BLaER1 (cell line): ENCODE measurements at regions not wholly inside any gene's neighbourhood (a gene's known extent, or its start where the extent isn't known, plus 50 kb on each side); places are given as distances from the start of the nearest gene placed in this dataset.
"Not testable (repeated sequence)": the region's sequence is repeated elsewhere in the genome, so short reads cannot be mapped to it uniquely, and the experiment has no call there.

Source experiments
- H3K27ac ChIP-seq: shearing (Covaris generic); formaldehyde crosslinking; 2 replicates; pipeline ENCODE4 v1.8.1; 2022
- H3K27me3 ChIP-seq: shearing (Covaris generic); formaldehyde crosslinking; 2 replicates; pipeline ENCODE4 v1.8.1; 2022
- H3K36me3 ChIP-seq: shearing (Covaris generic); formaldehyde crosslinking; 2 replicates; pipeline ENCODE4 v1.8.1; 2022
- H3K4me1 ChIP-seq: shearing (Covaris generic); formaldehyde crosslinking; 2 replicates; pipeline ENCODE4 v1.8.1; 2022
- H3K4me2 ChIP-seq: shearing (Covaris generic); formaldehyde crosslinking; 2 replicates; pipeline ENCODE4 v1.8.1; 2022
- H3K4me3 ChIP-seq: shearing (Covaris generic); formaldehyde crosslinking; 2 replicates; pipeline ENCODE4 v1.8.1; 2022
- H3K9ac ChIP-seq: shearing (Covaris generic); formaldehyde crosslinking; 2 replicates; pipeline ENCODE4 v1.8.1; 2022
- H3K9me3 ChIP-seq: shearing (Covaris generic); formaldehyde crosslinking; 2 replicates; pipeline ENCODE4 v1.8.1; 2022
- H4K20me1 ChIP-seq: shearing (Covaris generic); formaldehyde crosslinking; 2 replicates; pipeline ENCODE4 v1.8.1; 2022
- Cebpa-rat ChIP-seq: shearing (Covaris generic); IDR thresholded peaks from 2 replicates; pipeline ENCODE4 v1.8.1; 2022

- H3K27me3 ChIP-seq, result no peaks in the 10 kb centered on the region
- TF ChIP-seq Cebpa-rat, result no peak
- no peaks in the 10 kb centered on the region for H4K20me1 ChIP-seq
These were observed 562.1 kb downstream of the DACH1 start for GRCh38 chr13:71304861-71305260.

GRCh38 chr13:71303144-71303543, 563.9 kb downstream of the DACH1 start:
- H3K27ac ChIP-seq, result no peak overlapping the region
- no peak overlapping the region for H3K4me2 ChIP-seq
- H3K27me3 ChIP-seq, result no peaks in the 10 kb centered on the region
- H3K9ac ChIP-seq, result no peak overlapping the region
- no peaks in the 10 kb centered on the region for H3K36me3 ChIP-seq
- no peak overlapping the region for H3K4me3 ChIP-seq
- no peak for TF ChIP-seq Cebpa-rat
- H3K4me1 ChIP-seq, result no peaks in the 10 kb centered on the region
- H4K20me1 ChIP-seq, result no peaks in the 10 kb centered on the region
- no peaks in the 10 kb centered on the region for H3K9me3 ChIP-seq

More at GRCh38 chr13:71304861-71305260, 562.1 kb downstream of the DACH1 start:
- Histone ChIP-seq H3K27ac (no peak overlapping the region), H3K9me3 (no peaks in the 10 kb centered on the region), H3K4me3 (no peak overlapping the region), H3K4me1 (no peaks in the 10 kb centered on the region), H3K4me2 (no peak overlapping the region), H3K36me3 (no peaks in the 10 kb centered on the region), H3K9ac (no peak overlapping the region)

- no peaks in the 10 kb centered on the region for H3K27me3 ChIP-seq
- no peaks in the 10 kb centered on the region for H3K9me3 ChIP-seq
- no peaks in the 10 kb centered on the region for H3K36me3 ChIP-seq
- H3K4me1 ChIP-seq, result no peaks in the 10 kb centered on the region
- H3K27ac ChIP-seq, result no peak overlapping the region
- H4K20me1 ChIP-seq, result no peaks in the 10 kb centered on the region
- H3K9ac ChIP-seq, result no peak overlapping the region
- no peak overlapping the region for H3K4me3 ChIP-seq
- H3K4me2 ChIP-seq, result no peak overlapping the region
- TF ChIP-seq Cebpa-rat, result no peak
These were observed 566.4 kb downstream of the DACH1 start for GRCh38 chr13:71300602-71301001.

GRCh38 chr13:71291842-71292146, 575.2 kb downstream of the DACH1 start:
- H3K9ac ChIP-seq, result no peak overlapping the region
- H4K20me1 ChIP-seq, result no peaks in the 10 kb centered on the region
- no peak overlapping the region for H3K4me2 ChIP-seq
- TF ChIP-seq Cebpa-rat, result no peak
- no peak overlapping the region for H3K27ac ChIP-seq
- H3K36me3 ChIP-seq, result no peaks in the 10 kb centered on the region
- peaks cover 7% of the 10 kb centered on the region; the same call in 1 of the 2 replicates for H3K9me3 ChIP-seq
- H3K27me3 ChIP-seq, result no peaks in the 10 kb centered on the region
- peaks cover 8% of the 10 kb centered on the region; the same call in 1 of the 2 replicates for H3K4me1 ChIP-seq
- no peak overlapping the region for H3K4me3 ChIP-seq

- Histone ChIP-seq H3K27me3 (no peaks in the 10 kb centered on the region), H3K9me3 (peaks cover 7% of the 10 kb centered on the region; the same call in 1 of the 2 replicates), H3K36me3 (no peaks in the 10 kb centered on the region), H3K4me3 (peak overlapping the region; percentile 50), H4K20me1 (no peaks in the 10 kb centered on the region), H3K4me2 (peak overlapping the region; percentile 45), H3K9ac (no peak overlapping the region), H3K27ac (peak overlapping the region; percentile 52), H3K4me1 (peaks cover 8% of the 10 kb centered on the region; the same call in 1 of the 2 replicates)
- TF ChIP-seq Cebpa-rat, result no peak
These were observed 575.8 kb downstream of the DACH1 start for GRCh38 chr13:71290963-71291841.

GRCh38 chr13:71289980-71290379, 577.0 kb downstream of the DACH1 start:
- not testable (repeated sequence) for H4K20me1 ChIP-seq, H3K27ac ChIP-seq, H3K9me3 ChIP-seq, H3K4me2 ChIP-seq, H3K4me3 ChIP-seq, H3K36me3 ChIP-seq, H3K27me3 ChIP-seq, H3K4me1 ChIP-seq, H3K9ac ChIP-seq

- Histone ChIP-seq H3K27ac (no peak overlapping the region), H3K9ac (no peak overlapping the region), H3K36me3 (no peaks in the 10 kb centered on the region), H3K9me3 (peaks cover 7% of the 10 kb centered on the region; the same call in 1 of the 2 replicates), H3K4me1 (no peaks in the 10 kb centered on the region), H4K20me1 (no peaks in the 10 kb centered on the region), H3K27me3 (no peaks in the 10 kb centered on the region), H3K4me3 (no peak overlapping the region), H3K4me2 (no peak overlapping the region)
- TF ChIP-seq Cebpa-rat, result no peak
These were observed 581.3 kb downstream of the DACH1 start for GRCh38 chr13:71285700-71286099.

GRCh38 chr13:71278512-71278911, 588.5 kb downstream of the DACH1 start:
- no peak overlapping the region for H3K9ac ChIP-seq
- H3K27ac ChIP-seq, result no peak overlapping the region
- no peaks in the 10 kb centered on the region for H3K27me3 ChIP-seq
- no peaks in the 10 kb centered on the region for H3K4me1 ChIP-seq
- no peak overlapping the region for H3K4me2 ChIP-seq
- H3K4me3 ChIP-seq, result no peak overlapping the region
- no peaks in the 10 kb centered on the region for H4K20me1 ChIP-seq
- H3K36me3 ChIP-seq, result no peaks in the 10 kb centered on the region
- no peaks in the 10 kb centered on the region for H3K9me3 ChIP-seq
- no peak for TF ChIP-seq Cebpa-rat

GRCh38 chr13:71274923-71275608, 591.9 kb downstream of the DACH1 start:
- H3K36me3 ChIP-seq, result no peaks in the 10 kb centered on the region
- H3K27me3 ChIP-seq, result no peaks in the 10 kb centered on the region
- no peak for TF ChIP-seq Cebpa-rat
- no peaks in the 10 kb centered on the region for H3K4me1 ChIP-seq
- H3K4me3 ChIP-seq, result no peak overlapping the region
- H3K4me2 ChIP-seq, result no peak overlapping the region
- H4K20me1 ChIP-seq, result no peaks in the 10 kb centered on the region
- no peak overlapping the region for H3K27ac ChIP-seq
- H3K9ac ChIP-seq, result no peak overlapping the region
- H3K9me3 ChIP-seq, result no peaks in the 10 kb centered on the region

GRCh38 chr13:71261256-71261655, 605.7 kb downstream of the DACH1 start:
- no peak for TF ChIP-seq Cebpa-rat
- H3K4me3 ChIP-seq, result no peak overlapping the region
- no peak overlapping the region for H3K9ac ChIP-seq
- H3K27me3 ChIP-seq, result no peaks in the 10 kb centered on the region
- no peak overlapping the region for H3K27ac ChIP-seq
- no peaks in the 10 kb centered on the region for H3K36me3 ChIP-seq
- no peaks in the 10 kb centered on the region for H4K20me1 ChIP-seq
- H3K4me1 ChIP-seq, result no peaks in the 10 kb centered on the region
- H3K9me3 ChIP-seq, result no peaks in the 10 kb centered on the region
- H3K4me2 ChIP-seq, result no peak overlapping the region
